ENCODE measurements at regions not wholly inside any gene's neighbourhood (a gene's known extent, or its start where the extent isn't known, plus 50 kb on each side); places are given as distances from the start of the nearest gene placed in this dataset.
"Not testable (repeated sequence)": the region's sequence is repeated elsewhere in the genome, so short reads cannot be mapped to it uniquely, and the experiment has no call there.

- in situ Hi-C loops (cut with MboI; ENCODE audit: low sequenced_read_pairs): no loop called here
Measured at GRCh38 chr6:166708460-166708859, 81.4 kb upstream of the RPS6KA2 start.

DNA sequence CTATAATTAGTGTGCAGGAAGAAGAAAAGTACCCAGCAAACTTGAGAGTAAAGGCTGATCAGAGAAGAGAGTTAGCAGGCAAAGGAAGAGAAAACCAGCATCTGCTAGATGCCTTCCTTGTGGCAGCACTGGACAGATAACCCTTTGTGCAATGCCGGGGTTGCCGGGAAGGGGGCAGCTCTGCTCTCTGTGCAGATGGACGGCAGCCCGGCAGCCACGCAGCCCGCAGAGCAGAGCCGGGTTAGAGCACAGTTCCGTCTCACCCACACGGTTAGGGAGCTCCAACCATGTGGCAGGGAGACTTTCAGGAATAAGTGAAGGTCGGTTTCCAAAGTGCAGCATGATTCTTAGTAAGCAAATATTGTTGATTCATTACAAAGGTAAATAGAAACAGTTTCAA, 80.0 kb upstream of the RPS6KA2 start:
- in situ Hi-C loops (cut with MboI; ENCODE audit: low sequenced_read_pairs): no loop called here

GRCh38 chr6:166705069-166705468, 78.0 kb upstream of the RPS6KA2 start:
- in situ Hi-C loops (cut with MboI; ENCODE audit: low sequenced_read_pairs): no loop called here

DNA sequence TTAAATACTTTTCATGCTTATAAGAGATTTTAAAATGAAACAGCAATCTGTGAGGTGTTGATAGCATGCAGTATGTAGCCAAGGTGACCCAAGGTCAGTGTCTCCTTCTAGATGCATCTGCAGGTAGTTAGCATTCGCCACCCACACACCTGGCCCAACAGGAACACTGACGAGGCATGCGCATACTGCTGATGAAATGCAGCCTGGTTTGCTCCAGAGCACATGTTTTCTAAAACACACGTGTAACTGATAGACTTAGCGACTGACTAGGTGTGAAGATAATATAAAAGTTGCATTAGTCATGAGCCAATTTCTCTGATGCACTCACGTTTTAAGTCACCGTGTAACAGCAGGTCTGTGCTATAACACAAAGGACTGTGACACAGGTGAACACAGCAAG, 77.1 kb upstream of the RPS6KA2 start:
- in situ Hi-C loops (cut with MboI; ENCODE audit: low sequenced_read_pairs): no loop called here

- in situ Hi-C loops (cut with MboI; ENCODE audit: low sequenced_read_pairs): no loop called here
Measured at GRCh38 chr6:166703149-166703710, 76.2 kb upstream of the RPS6KA2 start.

- in situ Hi-C loops (cut with MboI; ENCODE audit: low sequenced_read_pairs): not testable (repeated sequence)
Measured at GRCh38 chr6:166701424-166701823, 74.4 kb upstream of the RPS6KA2 start.

DNA sequence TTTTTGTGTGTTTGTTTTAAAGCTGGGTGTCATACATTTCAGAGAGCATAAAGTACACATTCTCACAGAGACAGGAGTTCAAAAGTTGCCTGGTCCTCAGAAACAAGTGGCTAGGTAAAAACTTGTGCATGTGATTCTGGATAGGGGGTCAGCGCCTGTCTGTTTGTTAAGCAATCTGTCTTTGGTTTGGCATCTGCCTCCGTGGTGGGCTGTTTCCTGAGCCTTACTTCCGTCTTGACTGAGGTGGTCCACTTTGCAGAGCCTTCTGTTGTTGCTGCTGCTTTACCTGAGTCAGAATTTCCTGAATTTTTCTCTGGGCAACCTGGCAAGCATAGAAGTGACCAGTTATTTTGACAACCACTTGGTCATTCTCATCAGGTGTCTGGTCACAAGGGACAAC, 73.8 kb upstream of the RPS6KA2 start:
- in situ Hi-C loops (cut with MboI; ENCODE audit: low sequenced_read_pairs): not testable (repeated sequence)

- in situ Hi-C loops (cut with MboI; ENCODE audit: low sequenced_read_pairs): no loop called here
Measured at GRCh38 chr6:166697113-166697512, 70.1 kb upstream of the RPS6KA2 start.

GRCh38 chr6:166693880-166694279, 66.8 kb upstream of the RPS6KA2 start:
- in situ Hi-C loops (cut with MboI; ENCODE audit: low sequenced_read_pairs): no loop called here

GRCh38 chr6:166692723-166693302, 65.8 kb upstream of the RPS6KA2 start:
- in situ Hi-C loops (cut with MboI; ENCODE audit: low sequenced_read_pairs): no loop called here

GRCh38 chr6:166691746-166692145, 64.7 kb upstream of the RPS6KA2 start:
- in situ Hi-C loops (cut with MboI; ENCODE audit: low sequenced_read_pairs): no loop called here

DNA sequence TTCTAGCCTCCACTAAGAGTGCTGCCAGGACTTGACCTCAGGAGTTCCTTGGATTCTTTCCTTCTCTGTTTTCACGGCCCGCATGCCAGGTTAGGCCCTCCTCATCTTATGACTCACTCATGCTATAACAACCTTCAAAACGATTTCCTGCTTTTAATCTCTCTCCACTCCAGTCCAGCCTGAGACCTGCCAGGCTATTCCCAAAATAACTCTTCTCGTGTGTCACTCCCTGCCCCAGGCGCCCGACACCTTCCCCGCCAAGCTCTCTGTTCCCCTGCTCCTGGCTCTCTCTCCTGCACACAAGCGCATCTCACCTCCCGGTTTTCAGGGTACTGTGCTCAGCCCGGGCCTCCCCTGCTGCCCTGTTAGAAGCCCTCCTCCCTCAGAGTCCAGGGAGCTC, 64.1 kb upstream of the RPS6KA2 start:
- in situ Hi-C loops (cut with MboI; ENCODE audit: low sequenced_read_pairs): no loop called here

GRCh38 chr6:166689687-166690086, 62.6 kb upstream of the RPS6KA2 start:
- in situ Hi-C loops (cut with MboI; ENCODE audit: low sequenced_read_pairs): no loop called here

GRCh38 chr6:166688901-166689300, 61.9 kb upstream of the RPS6KA2 start:
- in situ Hi-C loops (cut with MboI; ENCODE audit: low sequenced_read_pairs): no loop called here

GRCh38 chr6:166687879-166688205, 60.8 kb upstream of the RPS6KA2 start:
- in situ Hi-C loops (cut with MboI; ENCODE audit: low sequenced_read_pairs): no loop called here

GRCh38 chr6:166687070-166687878, 60.2 kb upstream of the RPS6KA2 start:
- in situ Hi-C loops (cut with MboI; ENCODE audit: low sequenced_read_pairs): no loop called here

GRCh38 chr6:166686317-166686716, 59.3 kb upstream of the RPS6KA2 start:
- in situ Hi-C loops (cut with MboI; ENCODE audit: low sequenced_read_pairs): no loop called here

DNA sequence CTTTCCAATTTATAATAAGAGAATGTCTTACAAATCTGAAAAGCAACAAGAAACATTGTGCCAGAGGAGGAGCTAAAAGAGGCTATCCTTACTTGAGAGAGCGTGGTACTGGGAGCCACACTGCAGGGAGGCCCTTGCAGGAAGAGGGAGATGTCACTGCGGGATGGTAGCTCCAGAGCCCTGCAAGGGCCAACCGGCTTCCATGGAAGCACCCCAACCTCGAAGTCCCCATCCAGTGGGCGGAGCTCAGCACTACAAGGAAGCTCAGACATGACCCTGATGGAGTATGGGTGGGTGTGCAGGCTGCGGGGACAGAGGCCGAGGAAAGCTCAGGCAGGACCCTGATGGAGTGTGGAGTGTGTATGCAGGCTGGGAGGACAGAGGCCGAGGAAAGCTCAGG, 57.8 kb upstream of the RPS6KA2 start:
- in situ Hi-C loops (cut with MboI; ENCODE audit: low sequenced_read_pairs): no loop called here

GRCh38 chr6:166684170-166684569, 57.1 kb upstream of the RPS6KA2 start:
- in situ Hi-C loops (cut with MboI; ENCODE audit: low sequenced_read_pairs): no loop called here

DNA sequence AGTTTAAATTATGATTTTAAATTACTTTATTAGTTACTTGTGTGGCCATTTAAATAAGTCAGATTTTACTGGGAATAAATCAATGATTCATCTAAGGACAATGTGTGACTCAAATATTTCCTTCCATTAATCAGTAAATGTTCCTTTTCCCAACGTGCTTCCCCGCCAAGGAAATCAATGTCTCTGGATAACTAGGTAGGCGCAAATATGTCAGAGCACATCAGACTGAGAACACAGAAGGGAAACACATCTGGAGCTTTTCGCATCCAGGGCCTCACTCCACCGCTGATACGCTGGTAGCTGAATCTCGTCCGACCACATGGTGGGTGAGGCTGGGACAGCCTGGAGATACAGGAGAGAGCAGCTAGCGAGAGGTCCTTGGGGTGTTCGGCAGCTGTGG, 56.4 kb upstream of the RPS6KA2 start:
- in situ Hi-C loops (cut with MboI; ENCODE audit: low sequenced_read_pairs): no loop called here

GRCh38 chr6:166679566-166679965, 52.5 kb upstream of the RPS6KA2 start:
- in situ Hi-C loops (cut with MboI; ENCODE audit: low sequenced_read_pairs): no loop called here

DNA sequence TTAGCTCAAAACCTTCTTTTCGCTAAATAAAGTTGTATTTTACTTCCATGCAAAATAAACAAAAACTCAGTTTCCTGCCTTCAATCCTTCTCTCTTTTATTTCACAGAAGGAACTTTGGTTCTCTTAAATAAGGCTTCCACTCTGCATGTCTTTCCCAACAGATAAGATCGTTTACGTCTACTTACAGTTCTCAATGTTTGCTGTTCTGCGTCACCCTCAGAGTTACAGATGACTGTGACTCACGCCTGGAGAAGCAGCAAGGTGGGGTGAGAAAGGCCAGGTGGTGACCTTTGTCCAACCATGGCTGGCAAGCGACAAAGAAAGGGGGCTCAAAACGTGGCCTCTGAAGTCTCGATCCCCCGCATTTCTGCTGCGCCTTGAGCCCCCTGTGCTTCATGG, 51.4 kb upstream of the RPS6KA2 start:
- in situ Hi-C loops (cut with MboI; ENCODE audit: low sequenced_read_pairs): no loop called here

DNA sequence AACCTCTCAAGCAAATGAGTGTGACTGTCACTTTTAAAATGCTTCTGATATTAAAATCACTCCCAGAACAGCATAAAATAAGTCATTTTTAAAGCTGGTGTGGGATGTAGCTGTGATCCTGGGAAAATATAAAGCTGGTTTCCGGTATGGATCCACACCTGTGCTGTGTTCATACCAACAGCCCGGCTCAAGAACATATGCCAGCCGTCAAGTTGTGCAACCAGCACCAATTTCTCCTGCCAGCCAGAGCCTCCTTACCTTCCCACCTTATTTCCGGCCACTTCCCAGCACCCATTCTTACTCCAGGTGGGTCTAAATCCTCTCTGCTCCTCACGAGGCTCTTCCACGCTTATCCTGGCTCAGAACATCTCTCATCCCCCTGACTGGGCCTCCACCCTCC, 50.9 kb upstream of the RPS6KA2 start:
- in situ Hi-C loops (cut with MboI; ENCODE audit: low sequenced_read_pairs): no loop called here

Measured in HL-60/S4 (cell line).